BLaER1 (cell line): ENCODE measurements at regions not wholly inside any gene's neighbourhood (a gene's known extent, or its start where the extent isn't known, plus 50 kb on each side); places are given as distances from the start of the nearest gene placed in this dataset.

ENCODE experiments used
- H3K27ac ChIP-seq: shearing (Covaris generic); formaldehyde crosslinking; 2 replicates; pipeline ENCODE4 v1.8.1; 2022
- H3K27me3 ChIP-seq: shearing (Covaris generic); formaldehyde crosslinking; 2 replicates; pipeline ENCODE4 v1.8.1; 2022
- H3K36me3 ChIP-seq: shearing (Covaris generic); formaldehyde crosslinking; 2 replicates; pipeline ENCODE4 v1.8.1; 2022
- H3K4me1 ChIP-seq: shearing (Covaris generic); formaldehyde crosslinking; 2 replicates; pipeline ENCODE4 v1.8.1; 2022
- H3K4me2 ChIP-seq: shearing (Covaris generic); formaldehyde crosslinking; 2 replicates; pipeline ENCODE4 v1.8.1; 2022
- H3K4me3 ChIP-seq: shearing (Covaris generic); formaldehyde crosslinking; 2 replicates; pipeline ENCODE4 v1.8.1; 2022
- H3K9ac ChIP-seq: shearing (Covaris generic); formaldehyde crosslinking; 2 replicates; pipeline ENCODE4 v1.8.1; 2022
- H3K9me3 ChIP-seq: shearing (Covaris generic); formaldehyde crosslinking; 2 replicates; pipeline ENCODE4 v1.8.1; 2022
- H4K20me1 ChIP-seq: shearing (Covaris generic); formaldehyde crosslinking; 2 replicates; pipeline ENCODE4 v1.8.1; 2022
- Cebpa-rat ChIP-seq: shearing (Covaris generic); IDR thresholded peaks from 2 replicates; pipeline ENCODE4 v1.8.1; 2022

DNA sequence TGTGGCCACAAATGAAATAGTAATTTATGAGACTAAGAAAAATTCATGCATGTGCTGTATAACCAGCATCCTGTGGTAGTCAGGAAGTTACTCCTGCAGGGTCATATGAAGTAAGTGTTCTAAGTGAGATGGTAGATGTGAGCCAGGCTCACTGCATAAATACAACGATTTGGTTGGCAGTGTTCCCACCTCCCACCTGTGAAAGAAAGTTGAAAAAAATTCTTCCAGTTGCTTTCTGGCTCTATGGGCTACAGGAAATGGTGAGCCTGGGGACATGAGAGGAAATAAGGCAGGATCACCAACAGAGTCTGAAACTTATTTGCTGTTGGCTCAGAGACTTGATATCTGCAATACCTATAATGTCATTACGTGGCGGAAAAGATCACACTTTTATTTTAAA lies 301.7 kb upstream of the SPRY2 start:
- H3K9ac ChIP-seq: no peak overlapping the region
- H3K9me3 ChIP-seq: no peaks in the 10 kb centered on the region
- H3K4me3 ChIP-seq: no peak overlapping the region
- H3K36me3 ChIP-seq: no peaks in the 10 kb centered on the region
- H3K27ac ChIP-seq: no peak overlapping the region
- peak overlapping the region; percentile 9; the same call in 1 of the 2 replicates for H3K4me2 ChIP-seq
- no peaks in the 10 kb centered on the region for H4K20me1 ChIP-seq
- H3K4me1 ChIP-seq: peaks cover 7% of the 10 kb centered on the region
- no peak for TF ChIP-seq Cebpa-rat
- H3K27me3 ChIP-seq: no peaks in the 10 kb centered on the region

GRCh38 chr13:80633251-80633650 lies 292.3 kb upstream of the SPRY2 start:
- Histone ChIP-seq H3K9ac (no peak overlapping the region), H4K20me1 (no peaks in the 10 kb centered on the region), H3K27me3 (no peaks in the 10 kb centered on the region), H3K4me1 (peaks cover 9% of the 10 kb centered on the region), H3K4me2 (no peak overlapping the region), H3K4me3 (no peak overlapping the region), H3K9me3 (no peaks in the 10 kb centered on the region), H3K27ac (no peak overlapping the region), H3K36me3 (no peaks in the 10 kb centered on the region)
- no peak for TF ChIP-seq Cebpa-rat

DNA sequence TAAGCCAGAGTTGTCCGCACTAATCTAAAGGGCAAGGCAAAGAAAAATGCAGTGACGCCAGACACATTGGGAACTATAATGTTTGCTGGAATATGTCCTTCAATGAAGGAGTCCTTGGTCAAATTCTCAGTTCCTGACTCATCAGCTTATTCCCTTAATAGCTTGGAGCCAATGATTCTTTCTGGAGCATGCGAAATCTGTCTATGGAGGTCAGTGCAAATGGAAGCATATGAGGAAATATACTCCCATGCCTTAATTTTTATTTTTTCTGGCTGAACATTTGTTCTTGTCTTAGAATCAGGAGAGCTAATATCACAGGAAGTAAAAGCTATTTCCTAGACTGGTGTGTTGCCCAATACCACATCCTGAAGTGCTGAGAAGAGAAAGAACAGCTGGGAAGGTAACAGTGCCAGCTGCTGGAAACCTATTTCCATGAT lies 289.8 kb upstream of the SPRY2 start:
- Histone ChIP-seq H3K4me1 (peaks cover 9% of the 10 kb centered on the region), H3K36me3 (no peaks in the 10 kb centered on the region), H3K9ac (no peak overlapping the region), H3K4me3 (no peak overlapping the region), H3K9me3 (no peaks in the 10 kb centered on the region), H3K27me3 (no peaks in the 10 kb centered on the region), H3K4me2 (peak overlapping the region; percentile 14), H4K20me1 (no peaks in the 10 kb centered on the region), H3K27ac (no peak overlapping the region)
- TF ChIP-seq Cebpa-rat: no peak

- Histone ChIP-seq H3K27ac (no peak overlapping the region), H3K4me3 (no peak overlapping the region)
Observed at GRCh38 chr13:80618781-80619180, 277.9 kb upstream of the SPRY2 start.

DNA sequence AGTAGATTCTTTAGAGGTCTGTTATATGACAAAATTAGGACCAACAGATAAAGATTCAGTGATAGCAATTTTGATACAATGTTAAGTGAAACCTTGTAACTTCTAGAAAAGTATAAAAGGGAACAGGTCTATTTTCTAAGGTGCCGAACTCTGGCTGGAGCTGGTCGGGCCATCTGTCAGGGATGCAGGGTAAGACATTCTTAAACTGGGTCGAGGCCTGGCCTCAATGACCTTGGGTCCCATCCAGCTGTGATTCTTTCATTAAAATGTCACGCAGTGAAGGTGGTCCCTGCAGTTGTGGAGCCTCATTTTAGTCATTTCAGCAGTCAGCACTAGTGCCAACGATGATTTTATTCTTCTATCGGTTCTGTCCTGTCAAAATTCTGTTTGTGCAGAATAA lies 271.9 kb upstream of the SPRY2 start:
- Histone ChIP-seq H4K20me1 (no peaks in the 10 kb centered on the region), H3K27me3 (no peaks in the 10 kb centered on the region), H3K4me1 (no peaks in the 10 kb centered on the region), H3K36me3 (no peaks in the 10 kb centered on the region), H3K9me3 (no peaks in the 10 kb centered on the region), H3K4me2 (no peak overlapping the region), H3K9ac (no peak overlapping the region), H3K4me3 (no peak overlapping the region), H3K27ac (no peak overlapping the region)
- TF ChIP-seq Cebpa-rat: no peak

More at GRCh38 chr13:80618781-80619180, 277.9 kb upstream of the SPRY2 start:
- Histone ChIP-seq H3K27me3 (no peaks in the 10 kb centered on the region), H3K4me1 (no peaks in the 10 kb centered on the region), H4K20me1 (no peaks in the 10 kb centered on the region), H3K4me2 (no peak overlapping the region), H3K36me3 (no peaks in the 10 kb centered on the region), H3K9me3 (no peaks in the 10 kb centered on the region), H3K9ac (no peak overlapping the region)
- TF ChIP-seq Cebpa-rat: no peak

GRCh38 chr13:80611310-80611709 lies 270.4 kb upstream of the SPRY2 start:
- Histone ChIP-seq H3K4me3 (no peak overlapping the region), H3K9me3 (no peaks in the 10 kb centered on the region), H3K4me2 (no peak overlapping the region), H3K27me3 (no peaks in the 10 kb centered on the region), H3K27ac (no peak overlapping the region), H3K4me1 (no peaks in the 10 kb centered on the region), H3K36me3 (no peaks in the 10 kb centered on the region), H4K20me1 (no peaks in the 10 kb centered on the region), H3K9ac (no peak overlapping the region)
- no peak for TF ChIP-seq Cebpa-rat

GRCh38 chr13:80605716-80606115 lies 264.8 kb upstream of the SPRY2 start:
- Histone ChIP-seq H3K27me3 (no peaks in the 10 kb centered on the region), H3K4me2 (no peak overlapping the region), H3K27ac (no peak overlapping the region), H3K9ac (no peak overlapping the region), H3K4me1 (no peaks in the 10 kb centered on the region), H4K20me1 (no peaks in the 10 kb centered on the region), H3K9me3 (no peaks in the 10 kb centered on the region), H3K36me3 (no peaks in the 10 kb centered on the region), H3K4me3 (no peak overlapping the region)
- TF ChIP-seq Cebpa-rat: no peak

- Histone ChIP-seq H3K27ac (no peak overlapping the region), H3K4me1 (no peaks in the 10 kb centered on the region), H3K27me3 (no peaks in the 10 kb centered on the region), H3K9me3 (no peaks in the 10 kb centered on the region), H3K4me3 (no peak overlapping the region), H3K36me3 (no peaks in the 10 kb centered on the region), H3K9ac (no peak overlapping the region), H4K20me1 (no peaks in the 10 kb centered on the region), H3K4me2 (no peak overlapping the region)
- TF ChIP-seq Cebpa-rat: no peak
Observed at GRCh38 chr13:80605011-80605410, 264.1 kb upstream of the SPRY2 start.

DNA sequence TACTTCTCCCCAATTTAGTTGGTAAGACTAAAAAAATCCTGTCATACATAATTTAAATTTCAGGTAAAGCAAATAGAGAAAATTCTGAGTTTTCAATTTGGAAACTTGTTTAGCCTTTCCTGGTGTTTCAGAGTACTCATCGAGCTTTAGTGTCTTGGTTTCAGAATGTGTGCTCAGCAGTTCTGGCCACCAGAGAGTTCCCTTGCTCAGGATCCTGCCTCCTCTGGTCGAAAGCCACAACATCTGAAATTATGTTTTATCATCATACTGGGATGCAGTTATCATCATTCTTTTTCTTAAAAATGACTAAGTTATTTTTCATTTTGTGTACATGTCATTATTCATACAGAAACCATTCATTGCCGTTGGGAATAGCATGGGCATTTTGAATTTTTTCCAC lies 263.2 kb upstream of the SPRY2 start:
- no peaks in the 10 kb centered on the region for H3K9me3 ChIP-seq
- no peak overlapping the region for H3K9ac ChIP-seq
- no peaks in the 10 kb centered on the region for H3K4me1 ChIP-seq
- no peak overlapping the region for H3K4me2 ChIP-seq
- H3K4me3 ChIP-seq: no peak overlapping the region
- H3K27me3 ChIP-seq: no peaks in the 10 kb centered on the region
- no peaks in the 10 kb centered on the region for H3K36me3 ChIP-seq
- H4K20me1 ChIP-seq: no peaks in the 10 kb centered on the region
- no peak for TF ChIP-seq Cebpa-rat
- no peak overlapping the region for H3K27ac ChIP-seq

DNA sequence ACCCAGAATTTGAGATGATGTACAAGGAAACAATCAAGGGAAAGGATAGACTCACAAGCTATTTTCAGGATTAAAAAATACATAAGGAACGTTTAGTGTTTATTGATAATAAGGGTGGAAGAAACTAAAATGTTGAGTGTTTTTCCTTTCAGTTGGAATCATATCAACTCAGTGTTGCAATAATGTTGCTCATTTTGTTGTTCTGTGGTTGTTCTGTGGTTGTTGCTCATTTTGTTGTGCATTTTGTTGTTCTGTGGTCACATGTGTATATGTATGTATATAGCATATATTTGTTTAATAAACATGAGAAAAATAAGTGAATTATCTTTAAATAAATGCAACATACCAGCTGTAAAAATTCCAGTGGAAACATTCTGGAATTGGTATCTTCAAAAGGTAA lies 262.4 kb upstream of the SPRY2 start:
- Histone ChIP-seq H3K4me1 (no peaks in the 10 kb centered on the region), H3K27me3 (no peaks in the 10 kb centered on the region), H3K4me2 (no peak overlapping the region), H3K9me3 (no peaks in the 10 kb centered on the region), H3K4me3 (no peak overlapping the region), H4K20me1 (no peaks in the 10 kb centered on the region), H3K9ac (no peak overlapping the region), H3K36me3 (no peaks in the 10 kb centered on the region), H3K27ac (no peak overlapping the region)
- TF ChIP-seq Cebpa-rat: no peak

- Histone ChIP-seq H3K4me1 (no peaks in the 10 kb centered on the region), H3K4me2 (no peak overlapping the region), H4K20me1 (no peaks in the 10 kb centered on the region), H3K4me3 (no peak overlapping the region), H3K27me3 (no peaks in the 10 kb centered on the region), H3K9ac (no peak overlapping the region), H3K27ac (no peak overlapping the region), H3K9me3 (no peaks in the 10 kb centered on the region), H3K36me3 (no peaks in the 10 kb centered on the region)
- TF ChIP-seq Cebpa-rat: no peak
Observed at GRCh38 chr13:80599765-80600164, 258.8 kb upstream of the SPRY2 start.
